Heart left ventricle (tissue), 16 donors: ENCODE measurements at regions not wholly inside any gene's neighbourhood (a gene's known extent, or its start where the extent isn't known, plus 50 kb on each side); places are given as distances from the start of the nearest gene placed in this dataset.

Experiments used
- ATAC-seq, 4 donors: fragments of 200-7000 bp; cut with Tn5 transposase; one replicate each; pipeline ENCODE4 v1.9.1; 2020 to 2022; ENCODE audit warnings: moderate library complexity in 4 of 4, mild to moderate bottlenecking in 3 of 4, moderate number of reproducible peaks in 1 of 4
- DNase-seq, 5 donors: peaks; one replicate each; pipeline ENCODE4 v3.0.0-alpha.2; 2020
- H3K27ac ChIP-seq, 12 donors: fragments of 200-600 bp; sonication (generic) in 4 of 12; one replicate each; pipeline versions ENCODE4 v1.5.0 to v1.8.0; 2016 to 2022; ENCODE audit warnings: mild to moderate bottlenecking in 2 of 12
- H3K27me3 ChIP-seq, 9 donors: fragments of 200-600 bp; sonication (generic) in 2 of 9; one replicate each; pipeline versions ENCODE4 v1.5.1 to v1.8.0; 2016 to 2022; ENCODE audit warnings: mild to moderate bottlenecking in 3 of 9
- H3K36me3 ChIP-seq, 9 donors: fragments of 200-600 bp; sonication (generic) in 2 of 9; one replicate each; pipeline versions ENCODE4 v1.5.0 to v1.8.0; 2018 to 2022; ENCODE audit warnings: mild to moderate bottlenecking in 2 of 9
- H3K4me1 ChIP-seq, 12 donors: fragments of 200-600 bp; sonication (generic) in 4 of 12; one replicate each; pipeline versions ENCODE4 v1.5.0 to v1.8.0; 2016 to 2022; ENCODE audit warnings: mild to moderate bottlenecking in 3 of 12
- H3K4me3 ChIP-seq, 12 donors: fragments of 200-600 bp; sonication (generic) in 4 of 12; one replicate each; pipeline versions ENCODE4 v1.5.0 to v1.8.0; 2017 to 2022; ENCODE audit warnings: mild to moderate bottlenecking in 9 of 12, moderate library complexity in 4 of 12
- H3K9me3 ChIP-seq, 12 donors: fragments of 200-600 bp; sonication (generic) in 4 of 12; one replicate each; pipeline versions ENCODE4 v1.5.0 to v1.8.0; 2016 to 2022; ENCODE audit warnings: mild to moderate bottlenecking in 1 of 12
- POLR2A ChIP-seq, 2 donors: fragments of 450-650 bp; IDR thresholded peaks; one replicate each; pipeline ENCODE4 v1.6.1; 2017; ENCODE audit warnings: antibody characterized with exemption in 2 of 2, mild to moderate bottlenecking in 2 of 2, moderate library complexity in 2 of 2
- WGBS, 4 donors: extraction: QIAGEN DNeasy Blood & Tissue Kit in 2 of 4; methylation state at CpG; one replicate each; pipeline versions ENCODE4 v1.1.5 to v1.1.7; 2013 to 2018; 5-methylcytosine and 5-hydroxymethylcytosine counted together
- intact Hi-C, 10 donors: fragments of 100-400 bp; cut with DNase I; formaldehyde crosslinking; loops; one replicate each; pipeline versions ENCODE4 v1.11.1 to v1.14.2; 2022
- TF ChIP-seq, protein P1 (sequence below), 12 donors: fragments of 200-600 bp; sonication (generic) in 4 of 12; IDR thresholded peaks; one replicate each; pipeline versions ENCODE4 v1.5.0 to v1.8.0; 2018 to 2022; ENCODE audit warnings: antibody characterized with exemption in 12 of 12, mild to moderate bottlenecking in 5 of 12
- donor health status: ischemic (EF 13 %, LVEDD 7.1; RV severe dilation, severe dysfunction).
- donor health status: healthy with polysubstance abuse.
- donor health status: DM: no; HTN: yes; CAD: no.
- donor health status: DM: no; HTN: no; CAD: no.
- donor health status: ischemic (EF 25% LVEDD 6.9; RV normal size, moderate dysfunction).
- donor health status: ischemic (EF 25% LVEDD 5.7; RV mildly dilated, moderate dysfunction).
- donor health status: healthy.
- donor health status: DM: yes; HTN: yes; CAD: no.
- donor health status: ischemic (EF 35%, LVEDD 5.7; RV mildly dilated, moderate dysfunction).
- donor health status: nonischemic (EF 11% LVEDD 7.7; RV severe dilation, severe dysfunction).
- donor health status: DM: yes; HTN: yes; CAD: no.
- donor health status: PGD.
- donor health status: ischemic (EF 29% LVEDD 5.4; RV normal size, mild dysfunction).
- donor health status: nonischemic (EF 23%, LVEDD 6.1; RV moderate dilation, normal function).

DNA sequence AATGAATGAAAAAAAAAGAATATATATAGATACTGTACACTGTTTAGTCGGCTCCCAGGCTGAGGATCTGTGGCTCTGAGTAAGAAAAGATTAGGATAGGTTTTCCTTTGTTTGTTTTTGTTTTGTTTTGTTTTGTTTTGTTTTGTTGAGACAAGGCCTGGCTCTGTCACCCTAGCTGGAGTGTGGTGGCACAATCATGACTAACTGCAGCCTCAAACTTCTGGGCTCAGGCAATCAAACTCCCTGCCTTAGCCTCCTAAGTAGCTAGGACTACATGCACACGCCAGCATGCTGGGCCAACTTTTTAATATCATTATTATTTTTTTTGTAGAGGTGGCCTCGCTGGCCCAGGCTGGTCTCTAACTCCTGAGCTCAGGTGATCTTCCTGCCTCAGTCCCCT lies 87.9 kb upstream of the PTBP2 start:
- intact Hi-C loops = no loop called here
- no peak for DNase-seq
- ATAC-seq = no peak
- Histone ChIP-seq H3K4me3 (no peak overlapping the region), H3K27ac (no peak overlapping the region), H3K27me3 (no peaks in the 10 kb centered on the region), H3K36me3 (no peaks in the 10 kb centered on the region), H3K9me3 (no peaks in the 10 kb centered on the region), H3K4me1 (no peaks in the 10 kb centered on the region)
- no peak for TF ChIP-seq POLR2A (IDR thresholded peaks at IDR 0.05)
- TF ChIP-seq, protein P1, sequence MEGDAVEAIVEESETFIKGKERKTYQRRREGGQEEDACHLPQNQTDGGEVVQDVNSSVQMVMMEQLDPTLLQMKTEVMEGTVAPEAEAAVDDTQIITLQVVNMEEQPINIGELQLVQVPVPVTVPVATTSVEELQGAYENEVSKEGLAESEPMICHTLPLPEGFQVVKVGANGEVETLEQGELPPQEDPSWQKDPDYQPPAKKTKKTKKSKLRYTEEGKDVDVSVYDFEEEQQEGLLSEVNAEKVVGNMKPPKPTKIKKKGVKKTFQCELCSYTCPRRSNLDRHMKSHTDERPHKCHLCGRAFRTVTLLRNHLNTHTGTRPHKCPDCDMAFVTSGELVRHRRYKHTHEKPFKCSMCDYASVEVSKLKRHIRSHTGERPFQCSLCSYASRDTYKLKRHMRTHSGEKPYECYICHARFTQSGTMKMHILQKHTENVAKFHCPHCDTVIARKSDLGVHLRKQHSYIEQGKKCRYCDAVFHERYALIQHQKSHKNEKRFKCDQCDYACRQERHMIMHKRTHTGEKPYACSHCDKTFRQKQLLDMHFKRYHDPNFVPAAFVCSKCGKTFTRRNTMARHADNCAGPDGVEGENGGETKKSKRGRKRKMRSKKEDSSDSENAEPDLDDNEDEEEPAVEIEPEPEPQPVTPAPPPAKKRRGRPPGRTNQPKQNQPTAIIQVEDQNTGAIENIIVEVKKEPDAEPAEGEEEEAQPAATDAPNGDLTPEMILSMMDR (IDR thresholded peaks at IDR 0.05) = no peak
- 82 to 89% (median 84%) methylated on average over 3 of the region's 3 CpGs for WGBS, 4 donors

DNA sequence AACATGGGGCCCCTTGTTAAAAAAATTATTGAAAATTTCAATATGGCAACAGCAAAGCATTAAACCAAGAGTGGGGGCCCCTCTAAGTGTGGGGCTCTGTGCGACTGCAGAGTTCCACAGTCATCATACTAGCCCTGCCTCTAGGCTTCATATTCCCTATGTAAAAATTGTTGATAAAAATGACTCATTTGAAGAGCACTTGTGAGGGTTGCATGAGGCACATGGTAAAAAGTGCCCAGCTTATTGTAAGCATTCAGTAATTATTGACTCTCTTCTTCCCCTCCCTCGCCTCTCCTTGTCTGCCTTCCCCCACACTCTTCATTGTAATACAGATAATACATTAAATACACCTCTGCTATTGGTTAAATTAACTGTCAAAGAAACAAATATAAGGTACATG lies 86.7 kb upstream of the PTBP2 start:
- H3K4me3 ChIP-seq = no peak overlapping the region
- H3K36me3 ChIP-seq = no peaks in the 10 kb centered on the region
- 90 to 96% (median 94%) methylated on average over 2 of the region's 2 CpGs for WGBS, 4 donors
- DNase-seq (no peak), ATAC-seq (no peak)
- no peaks in the 10 kb centered on the region for H3K27me3 ChIP-seq
- no peak for TF ChIP-seq POLR2A (IDR thresholded peaks at IDR 0.05)
- TF ChIP-seq, protein P1 (IDR thresholded peaks at IDR 0.05) = no peak
- intact Hi-C loops = no loop called here
- no peaks in the 10 kb centered on the region for H3K9me3 ChIP-seq
- no peaks in the 10 kb centered on the region for H3K4me1 ChIP-seq
- no peak overlapping the region for H3K27ac ChIP-seq

DNA sequence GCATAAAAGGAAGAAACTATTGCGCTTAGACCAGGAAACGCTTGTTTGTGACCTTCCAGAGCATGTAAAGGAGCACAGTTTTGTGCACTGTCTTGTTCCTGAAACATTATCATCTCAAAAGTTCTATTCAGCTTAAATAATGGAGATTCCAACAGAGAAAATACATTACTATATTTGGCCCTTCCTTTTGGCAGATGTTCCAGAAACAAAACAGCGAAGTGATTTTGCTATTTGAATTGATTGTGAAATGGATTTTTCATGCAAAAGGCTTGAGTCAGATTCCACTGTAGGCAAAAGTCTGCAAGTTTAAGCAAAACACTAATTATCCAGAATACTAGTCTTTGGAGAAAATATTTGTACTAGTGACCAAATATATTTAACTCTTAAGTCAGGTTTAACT lies 80.3 kb upstream of the PTBP2 start:
- TF ChIP-seq, protein P1 (IDR thresholded peaks at IDR 0.05) = no peak
- no peak for TF ChIP-seq POLR2A (IDR thresholded peaks at IDR 0.05)
- ATAC-seq = no peak
- no peak for DNase-seq
- H3K27me3 ChIP-seq = no peaks in the 10 kb centered on the region
- no peaks in the 10 kb centered on the region for H3K4me1 ChIP-seq
- no peaks in the 10 kb centered on the region for H3K9me3 ChIP-seq
- H3K27ac ChIP-seq = no peak overlapping the region
- intact Hi-C loops = no loop called here
- WGBS, 4 donors = 68 to 80% (median 75%) methylated on average over 3 of the region's 3 CpGs
- no peak overlapping the region for H3K4me3 ChIP-seq
- no peaks in the 10 kb centered on the region for H3K36me3 ChIP-seq

DNA sequence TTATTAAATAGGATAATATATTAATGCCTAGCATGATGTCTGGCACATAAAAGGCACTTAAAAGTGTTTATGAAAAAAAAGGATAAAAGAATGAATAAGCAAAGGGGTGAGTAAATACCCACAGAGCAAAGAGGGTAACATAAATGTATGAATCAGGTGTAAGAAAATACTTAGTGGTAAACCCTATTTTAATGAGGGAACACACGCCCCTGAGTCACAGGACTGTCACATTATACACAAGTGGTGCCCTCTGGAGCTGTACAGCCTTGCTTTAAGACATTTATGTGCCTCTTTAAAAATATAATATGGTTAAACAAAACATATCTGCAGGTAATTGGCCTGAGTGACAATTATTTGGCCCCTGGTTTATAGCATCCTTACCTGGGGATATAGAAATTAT lies 78.1 kb upstream of the PTBP2 start:
- WGBS, 4 donors = 73 to 88% (median 78%) methylated on average over 1 of the region's 1 CpG
- no peak for TF ChIP-seq POLR2A (IDR thresholded peaks at IDR 0.05)
- intact Hi-C loops = no loop called here
- Histone ChIP-seq H3K27ac (no peak overlapping the region), H3K9me3 (no peaks in the 10 kb centered on the region), H3K4me3 (no peak overlapping the region), H3K27me3 (no peaks in the 10 kb centered on the region), H3K36me3 (no peaks in the 10 kb centered on the region), H3K4me1 (no peaks in the 10 kb centered on the region)
- DNase-seq (no peak), ATAC-seq (no peak)

DNA sequence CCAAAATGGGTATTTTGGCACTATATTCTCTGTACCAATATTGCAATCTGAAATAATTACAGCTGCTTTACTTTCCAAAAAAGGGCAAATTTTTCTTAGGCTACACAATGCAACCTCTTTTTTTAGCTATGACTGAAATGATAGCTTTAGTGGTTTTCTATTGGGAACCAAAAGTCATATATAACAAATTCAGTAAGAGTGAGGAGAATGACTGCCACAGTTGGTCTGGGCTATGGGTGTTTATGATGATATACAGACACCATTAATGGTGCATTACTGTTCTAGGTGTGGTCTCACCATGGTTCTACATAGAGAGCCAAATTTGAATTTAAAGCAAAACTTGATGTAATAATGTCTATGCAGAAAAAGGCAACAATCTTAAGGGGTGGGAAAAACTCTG lies 72.3 kb upstream of the PTBP2 start:
- Histone ChIP-seq H3K4me1 (no peaks in the 10 kb centered on the region), H3K27ac (no peak overlapping the region), H3K4me3 (no peak overlapping the region), H3K27me3 (no peaks in the 10 kb centered on the region), H3K9me3 (no peaks in the 10 kb centered on the region), H3K36me3 (no peaks in the 10 kb centered on the region)
- intact Hi-C loops = no loop called here
- ATAC-seq = no peak
- DNase-seq = no peak
- TF ChIP-seq POLR2A (IDR thresholded peaks at IDR 0.05) = no peak
- TF ChIP-seq, protein P1 (IDR thresholded peaks at IDR 0.05) = no peak
